ENCODE measurements at regions not wholly inside any gene's neighbourhood (a gene's known extent, or its start where the extent isn't known, plus 50 kb on each side); places are given as distances from the start of the nearest gene placed in this dataset.

GRCh38 chr7:149692557-149692982, 80.8 kb downstream of the ZNF467 start:
- Histone ChIP-seq H3K4me3 (replicated peaks in 1 of 3; ENCODE audit: insufficient read depth in 1 of 3, low read depth in 2 of 3, low read length in 3 of 3) (peak overlapping the region; percentile 56 to 74 (median 66)), H3K9ac (ENCODE audit: insufficient read depth, low read depth, low read length) (peak overlapping the region; percentile 15; the same call in 1 of the 2 replicates), H3K4me1 (ENCODE audit: insufficient read depth, low read length) (peaks cover 16% of the 10 kb centered on the region), H3K9me3 (ENCODE audit: low read length) (no peaks in the 10 kb centered on the region), H3K27me3 (ENCODE audit: control insufficient read depth in 1 of 2, insufficient read depth in 2 of 2, low read length in 2 of 2) (no peaks in the 10 kb centered on the region; a peak in 1 of 5 replicates), H4K20me1 (ENCODE audit: insufficient read depth, low read length) (peaks cover 3% of the 10 kb centered on the region; the same call in 1 of the 2 replicates), H3K79me2 (ENCODE audit: insufficient read depth, low read length) (no peaks in the 10 kb centered on the region), H2AFZ (ENCODE audit: low read length) (peak overlapping the region; percentile 5), H3K36me3 (replicated peaks in 1 of 2; ENCODE audit: control insufficient read depth in 1 of 2, insufficient read depth in 2 of 2, low read length in 2 of 2) (no peaks in the 10 kb centered on the region), H3K27ac (ENCODE audit: extremely low read length, insufficient read depth, low read length) (no peak overlapping the region), H3K4me2 (ENCODE audit: low read depth, low read length) (peak overlapping the region; percentile 93)
- CTCF ChIA-PET (ENCODE audit: low intra/inter-chr PET ratio, low total read pairs), result no interaction called here
- no peak for FAIRE-seq
- peak; percentile 20 for ATAC-seq
- 65% methylated on average over 25 of the region's 43 CpGs for WGBS (ENCODE audit: low lambda C conversion rate)
- no peak for DNase-seq (ENCODE audit: low spot score)
- POLR2A ChIA-PET, result no interaction called here
- intact Hi-C loops (cut with micrococcal nuclease; ENCODE audit: unreplicated experiment) (loop anchor here (10.0 kb wide), 1 partner anchor 68 kb away; no protein-coding TSS in a partner anchor), in situ Hi-C loops (cut with HindIII; ENCODE audit: extremely low pct_ligation_motif_present, low pct_unique_long_range_greater_than_20kb) (no loop called here)
- BruUV-seq (replicated peaks), result no TSS peak
- TF ChIP-seq SKIL (CRISPR knock-in tag; IDR thresholded peaks at IDR 0.05; ENCODE audit: borderline replicate concordance) (no peak), ZNF687 (CRISPR knock-in tag; IDR thresholded peaks at IDR 0.05) (peak; percentile 56), ZBTB7A (CRISPR knock-in tag; IDR thresholded peaks at IDR 0.05) (0 out of 2 replicates have a peak, but pooled peaks have one; percentile 24), HMG20A (CRISPR knock-in tag; IDR thresholded peaks at IDR 0.05; ENCODE audit: borderline replicate concordance) (no peak), MAX (IDR thresholded peaks at IDR 0.05) (peak; percentile 4; the same call in 1 of the 2 replicates), RXRA (CRISPR knock-in tag; IDR thresholded peaks at IDR 0.05) (no peak), HMGXB4 (CRISPR knock-in tag; IDR thresholded peaks at IDR 0.05; ENCODE audit: borderline replicate concordance in 1 of 2, low read depth in 1 of 2) (peak in 1 of 2 experiments; percentile 49; a peak in 1 of 4 replicates), NAIF1 (CRISPR knock-in tag; IDR thresholded peaks at IDR 0.05; ENCODE audit: borderline replicate concordance) (no peak), ZBTB1 (CRISPR knock-in tag; IDR thresholded peaks at IDR 0.05; ENCODE audit: borderline replicate concordance) (no peak), ZBTB25 (CRISPR knock-in tag; IDR thresholded peaks at IDR 0.05) (no peak)

Data from HepG2 (cell line).